ENCODE measurements at regions not wholly inside any gene's neighbourhood (a gene's known extent, or its start where the extent isn't known, plus 50 kb on each side); places are given as distances from the start of the nearest gene placed in this dataset.

GRCh38 chr11:111157571-111157970 is 88.0 kb upstream of the POU2AF2 start:
- TF ChIP-seq CTCF (IDR thresholded peaks at IDR 0.05) = no peak
- TF ChIP-seq POLR2A (IDR thresholded peaks at IDR 0.05) = no peak

Measured in suprapubic skin (tissue), 3 donors.